H9 (cell line): ENCODE measurements at regions not wholly inside any gene's neighbourhood (a gene's known extent, or its start where the extent isn't known, plus 50 kb on each side); places are given as distances from the start of the nearest gene placed in this dataset.

ENCODE experiments used
- DNase-seq: peaks from one replicate; pipeline ENCODE4 v3.0.0-alpha.2; 2017
- H2AFZ ChIP-seq: one replicate; pipeline ENCODE4 v1.6.1; 2013; ENCODE audit warnings: mild to moderate bottlenecking, low read length, control low read depth, moderate library complexity
- H2AK5ac ChIP-seq: 2 replicates; pipeline ENCODE4 v1.6.1; 2013; ENCODE audit warnings: low read length, control low read depth, mixed read lengths; ENCODE audit not compliant: insufficient read length
- H2BK120ac ChIP-seq: one replicate; pipeline ENCODE4 v1.6.1; 2013; ENCODE audit warnings: low read depth, mild to moderate bottlenecking, low read length, control low read depth, inconsistent platforms; ENCODE audit not compliant: poor library complexity, severe bottlenecking
- H2BK12ac ChIP-seq: 2 replicates; pipeline ENCODE4 v1.6.1; 2013; ENCODE audit warnings: low read length, control low read depth, mixed read lengths, low read depth; ENCODE audit not compliant: insufficient read length
- H2BK15ac ChIP-seq: 2 replicates; pipeline ENCODE4 v1.6.1; 2013; ENCODE audit warnings: low read depth, low read length, control low read depth
- H2BK20ac ChIP-seq: one replicate; pipeline ENCODE4 v1.6.1; 2013; ENCODE audit warnings: low read depth, mild to moderate bottlenecking, low read length, control low read depth, inconsistent platforms; ENCODE audit not compliant: poor library complexity, severe bottlenecking
- H2BK5ac ChIP-seq: 2 replicates; pipeline ENCODE4 v1.6.1; 2013; ENCODE audit warnings: low read length, control low read depth, mixed read lengths; ENCODE audit not compliant: insufficient read length
- H3K14ac ChIP-seq: 2 replicates; pipeline ENCODE4 v1.6.1; 2013; ENCODE audit warnings: low read length, control low read depth; ENCODE audit not compliant: insufficient read depth
- H3K18ac ChIP-seq: 2 replicates; pipeline ENCODE4 v1.6.1; 2013; ENCODE audit warnings: low read depth, mild to moderate bottlenecking, mixed read lengths, low read length, control low read depth; ENCODE audit not compliant: insufficient read length
- H3K23ac ChIP-seq: 2 replicates; pipeline ENCODE4 v1.6.1; 2013; ENCODE audit warnings: low read length, control low read depth, mixed read lengths, low read depth; ENCODE audit not compliant: insufficient read length
- H3K23me2 ChIP-seq: 2 replicates; pipeline ENCODE4 v1.6.1; 2013; ENCODE audit warnings: low read depth, mild to moderate bottlenecking, mixed read lengths, low read length, control low read depth; ENCODE audit not compliant: insufficient read length, poor library complexity, severe bottlenecking
- H3K27ac ChIP-seq: 2 replicates; pipeline ENCODE4 v1.5.1; 2013; ENCODE audit warnings: low read length, control low read depth, mixed read lengths, low read depth; ENCODE audit not compliant: insufficient read length
- H3K27me3 ChIP-seq: 2 replicates; pipeline ENCODE4 v1.6.1; 2013; ENCODE audit warnings: low read length, control low read depth, inconsistent platforms; ENCODE audit not compliant: insufficient read depth
- H3K4ac ChIP-seq: 2 replicates; pipeline ENCODE4 v1.6.1; 2013; ENCODE audit warnings: low read depth, mild to moderate bottlenecking, control low read depth, inconsistent platforms, low read length, moderate library complexity
- H3K4me1 ChIP-seq: 2 replicates; pipeline ENCODE4 v1.6.1; 2013; ENCODE audit warnings: low read length, control low read depth, inconsistent platforms; ENCODE audit not compliant: insufficient read depth
- H3K4me2 ChIP-seq: 2 replicates; pipeline ENCODE4 v1.6.1; 2013; ENCODE audit warnings: low read length, control low read depth, mixed read lengths; ENCODE audit not compliant: insufficient read length, insufficient read depth
- H3K56ac ChIP-seq: 2 replicates; pipeline ENCODE4 v1.6.1; 2013; ENCODE audit warnings: low read depth, mild to moderate bottlenecking, mixed read lengths, low read length, control low read depth; ENCODE audit not compliant: insufficient read length
- H3K79me1 ChIP-seq: 2 replicates; pipeline ENCODE4 v1.6.1; 2013; ENCODE audit warnings: low read depth, mild to moderate bottlenecking, moderate library complexity, low read length, control low read depth, inconsistent platforms; ENCODE audit not compliant: insufficient read depth, poor library complexity, severe bottlenecking
- H3K79me2 ChIP-seq: 2 replicates; pipeline ENCODE4 v1.6.1; 2013; ENCODE audit warnings: low read length, control low read depth, inconsistent platforms; ENCODE audit not compliant: insufficient read depth
- H3K9ac ChIP-seq: 2 replicates; pipeline ENCODE4 v1.6.1; 2013; ENCODE audit warnings: low read length, control low read depth, mixed read lengths; ENCODE audit not compliant: insufficient read length; ENCODE audit errors: extremely low read depth
- H3K9me3 ChIP-seq: one replicate; pipeline ENCODE4 v1.6.1; 2013; ENCODE audit warnings: low read depth, low read length, inconsistent platforms; ENCODE audit not compliant: control insufficient read depth
- H3T11ph ChIP-seq: one replicate; pipeline ENCODE4 v1.6.1; 2013; ENCODE audit warnings: mild to moderate bottlenecking, low read length, control low read depth, inconsistent platforms
- H4K20me1 ChIP-seq: one replicate; pipeline ENCODE4 v1.6.1; 2013; ENCODE audit not compliant: control insufficient read depth, insufficient read length, insufficient read depth
- H4K5ac ChIP-seq: 2 replicates; pipeline ENCODE4 v1.6.1; 2013; ENCODE audit warnings: low read depth, mild to moderate bottlenecking, mixed read lengths, low read length, control low read depth; ENCODE audit not compliant: insufficient read length
- H4K8ac ChIP-seq: replicated peaks from 2 replicates; pipeline ENCODE4 v1.6.1; 2013; ENCODE audit warnings: low read length, control low read depth, mixed read lengths, low read depth; ENCODE audit not compliant: insufficient read length
- H4K91ac ChIP-seq: 2 replicates; pipeline ENCODE4 v1.6.1; 2013; ENCODE audit warnings: low read depth, mild to moderate bottlenecking, moderate library complexity, mixed read lengths, low read length, control low read depth; ENCODE audit not compliant: insufficient read length
- H3K27ac Mint-ChIP-seq, 3 experiments: 2 replicates in 2 of 3; 3 replicates in 1 of 3; pipeline ENCODE4 v1.8.0; 2020 to 2021; ENCODE audit warnings: mixed read lengths in 3 of 3, mild to moderate bottlenecking in 1 of 3, moderate library complexity in 1 of 3
- H3K27me3 Mint-ChIP-seq: 2 replicates; pipeline ENCODE4 v1.8.0; 2021; ENCODE audit warnings: low read depth, mild to moderate bottlenecking, moderate library complexity, mixed read lengths
- H3K36me3 Mint-ChIP-seq, 3 experiments: 2 replicates in 2 of 3; 3 replicates in 1 of 3; pipeline ENCODE4 v1.8.0; 2020 to 2021; ENCODE audit warnings: low read depth in 3 of 3, mixed read lengths in 3 of 3; ENCODE audit not compliant: insufficient read depth in 1 of 3
- H3K4me1 Mint-ChIP-seq, 2 experiments: 2 replicates each; pipeline ENCODE4 v1.8.0; 2020; ENCODE audit warnings: mixed read lengths in 2 of 2
- H3K4me3 Mint-ChIP-seq, 2 experiments: 2 replicates in 1 of 2; 3 replicates in 1 of 2; pipeline ENCODE4 v1.8.0; 2020 to 2021; ENCODE audit warnings: mild to moderate bottlenecking in 2 of 2, mixed read lengths in 2 of 2, moderate library complexity in 1 of 2
- H3K9me3 Mint-ChIP-seq, 2 experiments: 2 replicates in 1 of 2; 3 replicates in 1 of 2; pipeline ENCODE4 v1.8.0; 2020; ENCODE audit warnings: mild to moderate bottlenecking in 2 of 2, mixed read lengths in 2 of 2, moderate library complexity in 1 of 2
- CTCF ChIP-seq: fragments of 200-600 bp; sonication (generic); conservative IDR thresholded peaks from 3 replicates; pipeline ENCODE4 v1.8.0; 2021; ENCODE audit warnings: antibody characterized with exemption, mild to moderate bottlenecking
- WGBS: extraction: QIAGEN DNeasy Blood & Tissue Kit; methylation state at CpG from one replicate; pipeline ENCODE4 v1.1.7; 2013; ENCODE audit warnings: missing lambda C conversion rate, low lambda C conversion rate, mixed read lengths; ENCODE audit not compliant: insufficient read length; ENCODE audit errors: extremely low coverage; 5-methylcytosine and 5-hydroxymethylcytosine counted together

GRCh38 chr7:86158111-86158510, 485.6 kb upstream of the GRM3 start:
- Histone ChIP-seq H4K5ac (no peak overlapping the region), H3K79me2 (no peaks in the 10 kb centered on the region), H3K23ac (no peak overlapping the region), H2BK120ac (no peak overlapping the region), H2BK12ac (no peak overlapping the region), H3K4ac (no peak overlapping the region; the same call in 1 of the 2 replicates), H3K27me3 (no peaks in the 10 kb centered on the region), H3K18ac (no peak overlapping the region), H3K9me3 (no peaks in the 10 kb centered on the region), H3T11ph (no peak overlapping the region), H3K4me1 (no peaks in the 10 kb centered on the region), H4K91ac (no peak overlapping the region), H3K79me1 (no peaks in the 10 kb centered on the region), H2AFZ (no peak overlapping the region), H2BK15ac (no peak overlapping the region), H3K56ac (no peak overlapping the region), H2BK5ac (no peak overlapping the region), H3K14ac (no peak overlapping the region), H3K23me2 (no peaks in the 10 kb centered on the region), H3K27ac (no peak overlapping the region), H3K4me2 (no peak overlapping the region), H3K9ac (no peak overlapping the region), H4K20me1 (no peaks in the 10 kb centered on the region), H2BK20ac (no peak overlapping the region), H4K8ac (no peak overlapping the region), H2AK5ac (no peak overlapping the region)
- Mint-ChIP-seq H3K4me3 (no peak overlapping the region), H3K4me1 (no peaks in the 10 kb centered on the region), H3K36me3 (no peaks in the 10 kb centered on the region; a peak in 2 of 7 replicates), H3K27me3 (no peaks in the 10 kb centered on the region), H3K27ac (no peak overlapping the region), H3K9me3 (peaks cover 0 to 5% of the 10 kb centered on the region in 2 experiments; a peak in 2 of 5 replicates)
- WGBS, result no CpG with 5 or more reads among the region's 4 CpGs
- no peak for TF ChIP-seq CTCF
- DNase-seq, result no peak
